Adrenal gland (tissue), 9 donors: ENCODE measurements at regions not wholly inside any gene's neighbourhood (a gene's known extent, or its start where the extent isn't known, plus 50 kb on each side); places are given as distances from the start of the nearest gene placed in this dataset.

Experiments used
- DNase-seq, 7 donors: peaks; one replicate each; pipeline ENCODE4 v3.0.0-alpha.2; 2019 to 2020
- H3K27ac ChIP-seq, 5 donors: fragments of 200-600 bp; sonication (generic) in 4 of 5; 1 replicate in 3 of 5; 2 replicates in 2 of 5; pipeline versions ENCODE4 v1.5.1 to v1.8.0; 2016 to 2020; ENCODE audit warnings: mild to moderate bottlenecking in 1 of 5
- H3K27me3 ChIP-seq: fragments of 200-600 bp; 2 replicates; pipeline ENCODE4 v1.8.0; 2021
- H3K36me3 ChIP-seq, 2 donors: fragments of 200-600 bp; replicated peaks in 1 of 2; 1 replicate in 1 of 2; 2 replicates in 1 of 2; pipeline versions ENCODE4 v1.5.1 to v1.8.0; 2018 to 2022
- H3K4me1 ChIP-seq, 2 donors: fragments of 200-600 bp; replicated peaks in 1 of 2; 1 replicate in 1 of 2; 2 replicates in 1 of 2; pipeline versions ENCODE4 v1.5.1 to v1.8.0; 2018 to 2021
- H3K4me3 ChIP-seq, 4 donors: fragments of 200-600 bp; sonication (generic) in 3 of 4; one replicate each; pipeline ENCODE4 v1.5.1; 2016 to 2018
- H3K9me3 ChIP-seq, 3 donors: fragments of 200-600 bp; sonication (generic) in 1 of 3; replicated peaks in 1 of 3; 1 replicate in 2 of 3; 2 replicates in 1 of 3; pipeline versions ENCODE4 v1.5.1 to v1.8.0; 2016 to 2021
- CTCF ChIP-seq, 6 experiments: fragments of 450-650 bp in 4 of 6; fragments of 200-600 bp in 2 of 6; sonication (generic) in 1 of 6; IDR thresholded peaks; 1 replicate in 5 of 6; 2 replicates in 1 of 6; pipeline versions ENCODE4 v1.5.1 to v1.8.0; 2016 to 2021; ENCODE audit warnings: antibody characterized with exemption in 6 of 6, mild to moderate bottlenecking in 2 of 6, moderate library complexity in 1 of 6
- POLR2A ChIP-seq, 2 donors: fragments of 450-650 bp; IDR thresholded peaks; one replicate each; pipeline ENCODE4 v1.6.1; 2017; ENCODE audit warnings: antibody characterized with exemption in 2 of 2, mild to moderate bottlenecking in 2 of 2, moderate library complexity in 1 of 2
- WGBS, 4 donors: extraction: QIAGEN DNeasy Blood & Tissue Kit in 2 of 4; methylation state at CpG; one replicate each; pipeline versions ENCODE4 v1.1.5 to v1.1.7; 2013 to 2017; 5-methylcytosine and 5-hydroxymethylcytosine counted together
- intact Hi-C, 2 donors: fragments of 100-400 bp; cut with DNase I; formaldehyde crosslinking; loops; one replicate each; pipeline versions ENCODE4 v1.14.1 to v1.15.0; 2022 to 2023
- donor health status: healthy with polysubstance abuse.
- donor health status: Bipolar disorder and iron deficiency.
- donor health status: DM: yes; HTN: yes; CAD: no.
- donor health status: DM: no; HTN: no; CAD: no.
- donor health status: DM: no; HTN: no; CAD: no.

GRCh38 chr16:51402298-51402697 is 251.2 kb upstream of the SALL1 start:
- Histone ChIP-seq H3K4me1 (no peaks in the 10 kb centered on the region), H3K4me3 (no peak overlapping the region), H3K27ac (no peak overlapping the region), H3K36me3 (no peaks in the 10 kb centered on the region), H3K27me3 (no peaks in the 10 kb centered on the region), H3K9me3 (no peaks in the 10 kb centered on the region)
- intact Hi-C loops, result no loop called here
- no peak for DNase-seq
- WGBS, 4 donors, result 82 to 100% (median 84%) methylated on average over 1 of the region's 1 CpG
- no peak for TF ChIP-seq CTCF (IDR thresholded peaks at IDR 0.05)
- TF ChIP-seq POLR2A (IDR thresholded peaks at IDR 0.05), result no peak

- no peak overlapping the region for H3K4me3 ChIP-seq
- DNase-seq, result no peak
- TF ChIP-seq POLR2A (IDR thresholded peaks at IDR 0.05), result no peak
- TF ChIP-seq CTCF (IDR thresholded peaks at IDR 0.05), result no peak
- no peak overlapping the region for H3K27ac ChIP-seq
- intact Hi-C loops, result no loop called here
- H3K4me1 ChIP-seq, result no peaks in the 10 kb centered on the region
- 75 to 88% (median 82%) methylated on average over 2 of the region's 2 CpGs for WGBS, 4 donors
- H3K27me3 ChIP-seq, result no peaks in the 10 kb centered on the region
- H3K36me3 ChIP-seq, result no peaks in the 10 kb centered on the region
- H3K9me3 ChIP-seq, result no peaks in the 10 kb centered on the region
Observed at GRCh38 chr16:51401673-51402072, 250.6 kb upstream of the SALL1 start.

- Histone ChIP-seq H3K27me3 (no peaks in the 10 kb centered on the region), H3K4me3 (no peak overlapping the region), H3K4me1 (no peaks in the 10 kb centered on the region), H3K27ac (no peak overlapping the region), H3K9me3 (no peaks in the 10 kb centered on the region), H3K36me3 (no peaks in the 10 kb centered on the region)
- DNase-seq, result no peak
- TF ChIP-seq POLR2A (IDR thresholded peaks at IDR 0.05) (no peak), CTCF (IDR thresholded peaks at IDR 0.05) (no peak)
- intact Hi-C loops, result no loop called here
- WGBS, 4 donors, result 82 to 86% (median 85%) methylated on average over 5 of the region's 5 CpGs
Observed at GRCh38 chr16:51399908-51400670, 249.0 kb upstream of the SALL1 start.

- Histone ChIP-seq H3K27ac (no peak overlapping the region), H3K4me1 (no peaks in the 10 kb centered on the region), H3K9me3 (no peaks in the 10 kb centered on the region), H3K36me3 (no peaks in the 10 kb centered on the region), H3K27me3 (no peaks in the 10 kb centered on the region), H3K4me3 (no peak overlapping the region)
- no peak for TF ChIP-seq POLR2A (IDR thresholded peaks at IDR 0.05)
- no peak for TF ChIP-seq CTCF (IDR thresholded peaks at IDR 0.05)
- no peak for DNase-seq
- intact Hi-C loops, result no loop called here
Observed at GRCh38 chr16:51394421-51394820, 243.4 kb upstream of the SALL1 start.
